Omental fat pad (tissue), 3 donors: ENCODE measurements at regions not wholly inside any gene's neighbourhood (a gene's known extent, or its start where the extent isn't known, plus 50 kb on each side); places are given as distances from the start of the nearest gene placed in this dataset. TPM values are rescaled to one million over a fixed set of nuclear protein-coding genes. Genes with fewer than 3 reads are reported as not detected.
"Not testable (repeated sequence)": the region's sequence is repeated elsewhere in the genome, so short reads cannot be mapped to it uniquely, and the experiment has no call there.

Source experiments
- ATAC-seq: fragments of 150-250 bp; one replicate; pipeline ENCODE4 v1.9.1; 2016; ENCODE audit warnings: mild to moderate bottlenecking, moderate library complexity; ENCODE audit not compliant: low FRiP score
- DNase-seq: peaks from one replicate; pipeline ENCODE4 v3.0.0-alpha.2; 2019; ENCODE audit warnings: low spot score
- small RNA-seq: library from RNA; depleted of rRNA; stranded (forward); fragments of <200 nt; gene quantifications from one replicate; pipeline ENCODE3, GENCODE V24; 2016
- TF ChIP-seq, protein P1 (sequence below), 3 donors: fragments of 450-650 bp; IDR thresholded peaks; one replicate each; pipeline ENCODE4 v1.5.1; 2016 to 2017; ENCODE audit warnings: antibody characterized with exemption in 3 of 3, mild to moderate bottlenecking in 3 of 3, moderate library complexity in 2 of 3

DNA sequence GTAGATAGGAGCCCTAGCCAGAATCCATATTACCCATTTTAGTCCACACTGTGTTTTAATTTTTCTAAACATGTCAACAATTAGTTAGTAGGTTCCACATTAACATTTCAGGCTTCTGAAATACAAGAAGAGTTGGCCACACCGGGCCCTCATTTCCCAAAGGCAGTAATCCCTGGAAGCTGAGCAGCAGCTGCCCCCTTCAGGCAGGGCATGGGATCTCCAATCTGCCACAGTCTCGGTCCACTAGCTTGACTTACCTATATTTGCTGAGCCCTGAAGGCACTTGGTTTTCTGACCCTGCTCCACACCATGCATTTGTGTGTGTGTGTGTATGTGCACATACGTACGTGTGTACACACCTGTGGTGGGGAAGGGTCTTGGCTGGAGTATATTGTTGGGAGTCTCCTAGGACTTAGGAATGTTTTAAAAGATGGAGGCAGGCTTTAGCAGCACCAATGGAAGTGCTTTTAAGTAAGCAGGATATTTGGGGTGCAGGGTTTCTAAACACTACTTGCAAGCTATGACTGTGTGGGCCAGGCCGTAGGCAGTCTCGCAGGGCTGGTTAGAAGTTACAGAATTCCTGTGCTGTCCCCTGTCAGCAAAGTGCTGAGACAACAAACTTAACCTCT lies 71.2 kb upstream of the SOX14 start:
- ATAC-seq, result no peak
- TF ChIP-seq, protein P1, sequence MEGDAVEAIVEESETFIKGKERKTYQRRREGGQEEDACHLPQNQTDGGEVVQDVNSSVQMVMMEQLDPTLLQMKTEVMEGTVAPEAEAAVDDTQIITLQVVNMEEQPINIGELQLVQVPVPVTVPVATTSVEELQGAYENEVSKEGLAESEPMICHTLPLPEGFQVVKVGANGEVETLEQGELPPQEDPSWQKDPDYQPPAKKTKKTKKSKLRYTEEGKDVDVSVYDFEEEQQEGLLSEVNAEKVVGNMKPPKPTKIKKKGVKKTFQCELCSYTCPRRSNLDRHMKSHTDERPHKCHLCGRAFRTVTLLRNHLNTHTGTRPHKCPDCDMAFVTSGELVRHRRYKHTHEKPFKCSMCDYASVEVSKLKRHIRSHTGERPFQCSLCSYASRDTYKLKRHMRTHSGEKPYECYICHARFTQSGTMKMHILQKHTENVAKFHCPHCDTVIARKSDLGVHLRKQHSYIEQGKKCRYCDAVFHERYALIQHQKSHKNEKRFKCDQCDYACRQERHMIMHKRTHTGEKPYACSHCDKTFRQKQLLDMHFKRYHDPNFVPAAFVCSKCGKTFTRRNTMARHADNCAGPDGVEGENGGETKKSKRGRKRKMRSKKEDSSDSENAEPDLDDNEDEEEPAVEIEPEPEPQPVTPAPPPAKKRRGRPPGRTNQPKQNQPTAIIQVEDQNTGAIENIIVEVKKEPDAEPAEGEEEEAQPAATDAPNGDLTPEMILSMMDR (IDR thresholded peaks at IDR 0.05), result no peak
- DNase-seq, result no peak

DNA sequence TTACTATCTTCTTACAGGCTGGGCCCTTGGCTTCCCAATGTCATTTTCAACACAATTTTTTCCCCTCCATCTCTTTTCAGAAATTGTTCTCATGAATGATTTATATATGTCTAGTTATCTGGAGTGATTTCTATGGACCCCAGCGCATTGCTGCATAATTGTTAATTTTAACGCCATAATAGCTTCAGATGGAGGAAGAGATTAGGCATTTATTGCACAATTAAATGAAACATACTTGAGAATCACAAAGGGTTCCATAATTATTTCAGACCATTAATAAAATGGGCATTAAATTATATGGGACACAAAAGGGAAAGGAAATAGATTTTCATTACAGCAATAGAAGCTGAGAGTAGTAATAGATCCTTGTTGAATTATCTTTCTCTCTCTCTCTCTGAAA lies 70.3 kb upstream of the SOX14 start:
- ATAC-seq (no peak), DNase-seq (no peak)
- TF ChIP-seq, protein P1 (IDR thresholded peaks at IDR 0.05), result no peak

DNA sequence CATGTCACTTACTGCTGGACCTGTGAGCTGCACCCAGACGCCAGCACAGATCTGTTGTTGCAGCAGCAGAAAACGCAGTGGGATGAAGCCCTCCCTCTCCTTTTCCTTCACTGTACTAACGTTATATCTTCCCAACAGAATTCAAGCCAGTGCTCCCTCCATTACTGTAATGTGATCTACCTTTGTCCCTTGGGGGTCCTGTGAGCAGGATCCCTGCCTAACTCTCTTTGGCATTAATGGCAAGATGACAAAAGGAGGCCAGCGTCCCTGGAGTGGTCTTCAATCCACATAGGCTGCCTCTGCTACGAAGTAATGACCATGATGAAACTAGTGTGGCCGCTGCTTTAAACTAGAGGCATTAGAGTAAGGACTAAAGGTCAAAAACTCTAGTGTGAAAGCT lies 69.3 kb upstream of the SOX14 start:
- TF ChIP-seq, protein P1 (IDR thresholded peaks at IDR 0.05), result no peak
- DNase-seq, result no peak
- ATAC-seq, result no peak

DNA sequence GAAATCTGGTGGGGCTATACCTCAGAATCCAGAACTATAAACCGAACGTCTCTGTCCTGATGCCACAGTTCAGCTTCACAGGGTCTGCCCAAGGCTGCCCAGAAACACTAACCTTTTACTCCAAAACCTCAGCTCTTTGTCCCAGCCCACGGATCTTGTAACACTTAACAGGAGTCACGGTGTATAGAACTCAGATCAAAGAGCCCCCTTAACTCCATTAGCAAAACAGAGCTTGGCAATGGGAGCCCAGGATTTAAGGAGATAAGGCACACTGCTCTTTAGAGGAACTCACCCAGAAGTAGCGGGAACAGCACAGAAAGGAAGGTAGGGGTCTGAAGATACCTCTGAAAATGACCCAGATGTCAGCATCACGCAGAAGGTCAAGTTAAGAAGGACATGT lies 68.8 kb upstream of the SOX14 start:
- ATAC-seq (no peak), DNase-seq (no peak)
- TF ChIP-seq, protein P1 (IDR thresholded peaks at IDR 0.05), result no peak

DNA sequence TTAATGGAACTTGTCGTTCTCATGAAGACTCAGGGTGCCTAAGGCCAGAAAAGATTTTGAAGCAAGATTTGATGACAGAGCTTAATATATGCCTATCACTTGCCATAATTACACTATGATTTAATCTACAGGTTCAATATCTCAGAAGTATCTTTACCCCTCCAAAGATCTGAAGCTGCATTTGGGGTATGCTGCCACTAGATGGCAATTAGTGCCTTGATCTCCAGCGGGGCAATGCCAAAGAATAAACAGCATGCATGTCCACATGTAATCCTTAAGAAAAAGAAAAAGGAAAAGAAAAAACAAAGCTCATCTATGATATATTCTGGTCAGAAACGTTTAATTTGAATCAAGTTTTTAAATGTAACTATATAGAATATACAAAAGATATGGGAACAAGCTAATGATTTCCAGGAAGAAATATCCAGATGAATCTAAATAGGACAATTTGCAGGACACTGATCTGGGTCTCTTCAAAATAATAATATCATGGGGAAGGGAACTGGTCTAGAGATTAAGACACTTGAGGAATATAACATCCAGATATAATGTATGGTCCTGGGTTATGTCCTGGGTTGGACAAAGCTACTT lies 55.0 kb upstream of the SOX14 start:
- TF ChIP-seq, protein P1 (IDR thresholded peaks at IDR 0.05), result no peak
- ATAC-seq (no peak), DNase-seq (no peak)

DNA sequence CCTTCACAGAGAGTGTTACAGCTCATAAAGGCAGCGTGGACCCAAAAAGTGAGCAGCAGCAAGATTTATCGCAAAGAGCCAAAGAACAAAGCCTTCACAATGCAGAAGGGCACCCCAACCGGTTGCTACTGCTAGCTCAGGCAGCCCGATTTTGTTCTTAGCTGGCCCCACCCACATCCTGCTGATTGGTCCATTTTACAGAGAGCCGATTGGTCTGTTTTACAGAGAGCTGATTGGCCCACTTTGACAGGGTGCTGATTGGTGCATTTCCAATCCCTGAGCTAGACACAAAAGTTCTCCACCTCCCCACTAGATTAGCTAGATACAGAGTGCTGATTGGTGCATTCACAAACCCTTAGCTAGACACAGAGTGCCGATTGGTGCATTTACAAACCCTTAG lies 50.1 kb upstream of the SOX14 start:
- ATAC-seq, DNase-seq: not testable (repeated sequence)

Small RNAs in the stretch of these regions (small RNA-seq; reads per million reads assigned to genes)
- gene RNA5SP142, result not detected
